GM23248 (cell line): ENCODE measurements at regions not wholly inside any gene's neighbourhood (a gene's known extent, or its start where the extent isn't known, plus 50 kb on each side); places are given as distances from the start of the nearest gene placed in this dataset.

Experiments used
- DNase-seq: peaks from one replicate; pipeline ENCODE4 v3.0.0-alpha.2; 2015
- H2AFZ ChIP-seq: fragments of 200-600 bp; sonication (generic); 2 replicates; pipeline ENCODE4 v1.6.1; 2016; ENCODE audit warnings: antibody characterized with exemption
- H3F3A ChIP-seq: fragments of 200-600 bp; sonication (generic); 2 replicates; pipeline ENCODE4 v1.6.1; 2016; ENCODE audit warnings: mild to moderate bottlenecking, antibody characterized with exemption, mixed run types; ENCODE audit not compliant: insufficient read depth
- H3K27ac ChIP-seq: fragments of 200-600 bp; sonication (generic); 2 replicates; pipeline ENCODE4 v1.5.1; 2016; ENCODE audit warnings: mild to moderate bottlenecking
- H3K27me3 ChIP-seq: fragments of 200-600 bp; sonication (generic); replicated peaks from 2 replicates; pipeline ENCODE4 v1.6.1; 2016; ENCODE audit warnings: mild to moderate bottlenecking; ENCODE audit not compliant: insufficient read depth
- H3K36me3 ChIP-seq: fragments of 200-600 bp; sonication (generic); 2 replicates; pipeline ENCODE4 v1.6.1; 2016; ENCODE audit warnings: low read depth, mild to moderate bottlenecking
- H3K4me1 ChIP-seq: fragments of 200-600 bp; sonication (generic); 2 replicates; pipeline ENCODE4 v1.6.1; 2016; ENCODE audit warnings: mild to moderate bottlenecking; ENCODE audit not compliant: insufficient read depth
- H3K4me2 ChIP-seq: fragments of 200-600 bp; sonication (generic); one replicate; pipeline ENCODE4 v1.6.1; 2016; ENCODE audit warnings: mild to moderate bottlenecking; ENCODE audit not compliant: unreplicated experiment
- H3K4me3 ChIP-seq: fragments of 200-600 bp; sonication (generic); 2 replicates; pipeline ENCODE4 v1.5.1; 2016; ENCODE audit warnings: mild to moderate bottlenecking
- H3K79me2 ChIP-seq: fragments of 200-600 bp; sonication (generic); 2 replicates; pipeline ENCODE4 v1.6.1; 2016; ENCODE audit warnings: mild to moderate bottlenecking; ENCODE audit not compliant: insufficient read depth
- H3K9ac ChIP-seq: fragments of 200-600 bp; sonication (generic); 2 replicates; pipeline ENCODE4 v1.6.1; 2016; ENCODE audit warnings: mild to moderate bottlenecking
- H3K9me2 ChIP-seq: fragments of 200-600 bp; sonication (generic); 2 replicates; pipeline ENCODE4 v1.6.1; 2016; ENCODE audit warnings: mixed run types, mild to moderate bottlenecking, moderate library complexity; ENCODE audit not compliant: insufficient read depth
- H3K9me3 ChIP-seq: fragments of 200-600 bp; sonication (generic); one replicate; pipeline ENCODE4 v1.6.1; 2017; ENCODE audit warnings: low read depth
- H4K20me1 ChIP-seq: fragments of 200-600 bp; sonication (generic); 2 replicates; pipeline ENCODE4 v1.6.0; 2016; ENCODE audit not compliant: insufficient read depth
- EZH2 ChIP-seq: fragments of 200-600 bp; sonication (generic); IDR thresholded peaks from 2 replicates; pipeline ENCODE4 v1.6.1; 2018; ENCODE audit warnings: antibody characterized with exemption, mild to moderate bottlenecking; ENCODE audit not compliant: insufficient read depth, poor library complexity, severe bottlenecking
- EZH2phosphoT487 ChIP-seq: fragments of 200-600 bp; sonication (generic); IDR thresholded peaks from 2 replicates; pipeline ENCODE4 v1.6.1; 2018; ENCODE audit warnings: antibody characterized with exemption, moderate library complexity, mild to moderate bottlenecking, low read depth; ENCODE audit not compliant: insufficient read depth
- WGBS, 2 experiments: methylation state at CpG; one replicate each; pipeline ENCODE4 v1.1.6; 2015 to 2017; ENCODE audit warnings: low lambda C conversion rate in 2 of 2, low coverage in 1 of 2; ENCODE audit errors: missing lambda C conversion rate in 2 of 2; 5-methylcytosine and 5-hydroxymethylcytosine counted together
- in situ Hi-C: fragments of 300-500 bp; cut with MboI; formaldehyde crosslinking; loops from 2 replicates; pipeline ENCODE4 v1.15.0; 2020

DNA sequence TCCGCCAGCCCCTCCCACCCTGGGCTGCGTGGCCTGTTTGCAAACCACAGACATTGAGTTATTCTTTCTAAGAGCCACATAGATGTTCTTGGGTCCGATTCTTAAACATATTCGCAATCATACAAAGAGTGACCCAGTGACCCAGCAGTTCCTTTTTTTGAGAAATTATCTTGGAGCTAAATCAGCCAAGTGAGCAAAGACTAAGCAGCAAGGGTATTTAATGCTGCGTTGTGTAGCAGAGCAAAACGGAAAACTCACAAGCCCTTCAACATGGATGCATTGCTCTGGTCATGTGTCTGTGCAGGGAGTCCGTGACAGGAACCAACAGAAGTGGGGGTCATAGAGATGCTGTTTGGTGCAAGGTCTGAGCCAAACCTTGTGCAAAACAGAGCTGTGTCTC, 95.6 kb downstream of the OLFM1 start:
- Histone ChIP-seq H3K9me2 (no peaks in the 10 kb centered on the region), H3K27ac (no peak overlapping the region), H3K79me2 (no peaks in the 10 kb centered on the region), H3K4me2 (no peak overlapping the region), H3K9me3 (no peaks in the 10 kb centered on the region), H3F3A (no peaks in the 10 kb centered on the region), H2AFZ (no peak overlapping the region), H3K4me1 (no peaks in the 10 kb centered on the region), H3K4me3 (no peak overlapping the region), H3K36me3 (no peaks in the 10 kb centered on the region), H3K27me3 (peaks cover 33% of the 10 kb centered on the region; the same call in 1 of the 2 replicates), H4K20me1 (no peaks in the 10 kb centered on the region), H3K9ac (no peak overlapping the region)
- in situ Hi-C loops, result no loop called here
- no peak for DNase-seq
- 56 to 61% methylated on average over 7 of the region's 7 CpGs for WGBS, 2 experiments
- TF ChIP-seq EZH2 (no peak), EZH2phosphoT487 (no peak)

GRCh38 chr9:135183528-135184180, 96.2 kb downstream of the OLFM1 start:
- H3K36me3 ChIP-seq, result no peaks in the 10 kb centered on the region
- H4K20me1 ChIP-seq, result no peaks in the 10 kb centered on the region
- H3K4me1 ChIP-seq, result no peaks in the 10 kb centered on the region
- peak; percentile 39 for DNase-seq
- H3K27ac ChIP-seq, result no peak overlapping the region
- no peaks in the 10 kb centered on the region for H3K79me2 ChIP-seq
- H2AFZ ChIP-seq, result no peak overlapping the region
- H3K9me3 ChIP-seq, result no peaks in the 10 kb centered on the region
- H3K4me3 ChIP-seq, result no peak overlapping the region
- no peak overlapping the region for H3K4me2 ChIP-seq
- in situ Hi-C loops, result no loop called here
- no peaks in the 10 kb centered on the region for H3K9me2 ChIP-seq
- TF ChIP-seq EZH2 (no peak), EZH2phosphoT487 (no peak)
- no peak overlapping the region for H3K9ac ChIP-seq
- peaks cover 33% of the 10 kb centered on the region; the same call in 1 of the 2 replicates for H3K27me3 ChIP-seq
- 11% methylated on average over 12 of the region's 12 CpGs for WGBS, 2 experiments
- H3F3A ChIP-seq, result no peaks in the 10 kb centered on the region

GRCh38 chr9:135184181-135185053, 96.9 kb downstream of the OLFM1 start:
- no peaks in the 10 kb centered on the region for H3K79me2 ChIP-seq
- no peak for DNase-seq
- H2AFZ ChIP-seq, result no peak overlapping the region
- no peaks in the 10 kb centered on the region for H3K36me3 ChIP-seq
- no peak for TF ChIP-seq EZH2
- no peak for TF ChIP-seq EZH2phosphoT487
- H3K27ac ChIP-seq, result no peak overlapping the region
- no peaks in the 10 kb centered on the region for H4K20me1 ChIP-seq
- WGBS, 2 experiments, result 30 to 39% methylated on average over 37 of the region's 37 CpGs
- H3K9me2 ChIP-seq, result no peaks in the 10 kb centered on the region
- no peak overlapping the region for H3K9ac ChIP-seq
- H3K4me2 ChIP-seq, result no peak overlapping the region
- H3K27me3 ChIP-seq, result peaks cover 33% of the 10 kb centered on the region; the same call in 1 of the 2 replicates
- H3F3A ChIP-seq, result no peaks in the 10 kb centered on the region
- H3K9me3 ChIP-seq, result no peaks in the 10 kb centered on the region
- no peak overlapping the region for H3K4me3 ChIP-seq
- no peaks in the 10 kb centered on the region for H3K4me1 ChIP-seq
- in situ Hi-C loops, result no loop called here

GRCh38 chr9:135185060-135185459, 97.6 kb downstream of the OLFM1 start:
- no peaks in the 10 kb centered on the region for H3K79me2 ChIP-seq
- no peak overlapping the region for H2AFZ ChIP-seq
- 65 to 70% methylated on average over 20 to 21 of the region's 21 CpGs for WGBS, 2 experiments
- no peak for DNase-seq
- H3F3A ChIP-seq, result no peaks in the 10 kb centered on the region
- no peak overlapping the region for H3K27ac ChIP-seq
- H3K27me3 ChIP-seq, result peaks cover 33% of the 10 kb centered on the region; the same call in 1 of the 2 replicates
- H3K4me1 ChIP-seq, result no peaks in the 10 kb centered on the region
- no peak overlapping the region for H3K4me2 ChIP-seq
- no peaks in the 10 kb centered on the region for H4K20me1 ChIP-seq
- H3K4me3 ChIP-seq, result no peak overlapping the region
- no peak overlapping the region for H3K9ac ChIP-seq
- TF ChIP-seq EZH2, result no peak
- TF ChIP-seq EZH2phosphoT487, result no peak
- in situ Hi-C loops, result no loop called here
- no peaks in the 10 kb centered on the region for H3K36me3 ChIP-seq
- no peaks in the 10 kb centered on the region for H3K9me2 ChIP-seq
- no peaks in the 10 kb centered on the region for H3K9me3 ChIP-seq
